ENCODE measurements at regions not wholly inside any gene's neighbourhood (a gene's known extent, or its start where the extent isn't known, plus 50 kb on each side); places are given as distances from the start of the nearest gene placed in this dataset.

DNA sequence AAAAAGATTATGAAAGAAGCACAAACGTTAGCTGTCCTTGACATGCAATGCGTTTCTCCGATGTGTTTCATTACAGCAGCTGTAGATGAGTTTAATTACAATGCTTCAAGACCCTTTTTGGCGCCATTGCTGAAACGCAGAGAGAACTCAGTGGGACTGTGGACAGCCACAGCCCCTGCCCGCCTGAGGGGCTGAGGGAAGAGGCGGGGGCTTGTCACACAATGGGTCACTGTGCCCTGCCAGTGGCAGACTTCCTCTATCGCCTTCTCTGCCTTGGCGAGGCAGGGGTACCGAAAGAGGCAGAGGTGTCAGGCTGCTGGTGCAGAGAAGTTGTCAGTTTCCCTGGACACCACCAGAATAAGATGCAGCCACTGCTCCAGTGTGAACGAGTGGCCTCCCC lies 252.0 kb downstream of the NR2F2 start:
- ChIA-PET CTCF (no interaction called here), POLR2A (no interaction called here)
- Histone ChIP-seq H3K4me3 (ENCODE audit: low read depth, low read length) (no peak overlapping the region), H3K36me3 (ENCODE audit: control insufficient read depth, insufficient read depth, low read length) (no peaks in the 10 kb centered on the region), H3K4me1 (no peaks in the 10 kb centered on the region), H3K9me3 (no peaks in the 10 kb centered on the region), H3K27me3 (replicated peaks; ENCODE audit: control insufficient read depth, insufficient read depth, low read length) (no peaks in the 10 kb centered on the region)
- TF ChIP-seq, protein P1, sequence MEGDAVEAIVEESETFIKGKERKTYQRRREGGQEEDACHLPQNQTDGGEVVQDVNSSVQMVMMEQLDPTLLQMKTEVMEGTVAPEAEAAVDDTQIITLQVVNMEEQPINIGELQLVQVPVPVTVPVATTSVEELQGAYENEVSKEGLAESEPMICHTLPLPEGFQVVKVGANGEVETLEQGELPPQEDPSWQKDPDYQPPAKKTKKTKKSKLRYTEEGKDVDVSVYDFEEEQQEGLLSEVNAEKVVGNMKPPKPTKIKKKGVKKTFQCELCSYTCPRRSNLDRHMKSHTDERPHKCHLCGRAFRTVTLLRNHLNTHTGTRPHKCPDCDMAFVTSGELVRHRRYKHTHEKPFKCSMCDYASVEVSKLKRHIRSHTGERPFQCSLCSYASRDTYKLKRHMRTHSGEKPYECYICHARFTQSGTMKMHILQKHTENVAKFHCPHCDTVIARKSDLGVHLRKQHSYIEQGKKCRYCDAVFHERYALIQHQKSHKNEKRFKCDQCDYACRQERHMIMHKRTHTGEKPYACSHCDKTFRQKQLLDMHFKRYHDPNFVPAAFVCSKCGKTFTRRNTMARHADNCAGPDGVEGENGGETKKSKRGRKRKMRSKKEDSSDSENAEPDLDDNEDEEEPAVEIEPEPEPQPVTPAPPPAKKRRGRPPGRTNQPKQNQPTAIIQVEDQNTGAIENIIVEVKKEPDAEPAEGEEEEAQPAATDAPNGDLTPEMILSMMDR (IDR thresholded peaks at IDR 0.05; ENCODE audit: insufficient read depth in 1 of 2, low read depth in 1 of 2, low read length in 1 of 2, severe bottlenecking in 1 of 2, unreplicated experiment in 1 of 2), result no peak
- H3K36me3 Mint-ChIP-seq (ENCODE audit: insufficient read depth, unreplicated experiment), result no peaks in the 10 kb centered on the region
- no peaks in the 10 kb centered on the region for H3K9me3 Mint-ChIP-seq (ENCODE audit: unreplicated experiment)
- H3K4me3 Mint-ChIP-seq (ENCODE audit: unreplicated experiment), result no peak overlapping the region
- no TSS peak for BruUV-seq (replicated peaks)
- no peak for DNase-seq
- H3K4me1 Mint-ChIP-seq (ENCODE audit: low read depth, unreplicated experiment), result no peaks in the 10 kb centered on the region
- intact Hi-C loops (cut with micrococcal nuclease; ENCODE audit: unreplicated experiment), result loop anchor here (10.0 kb wide), 1 partner anchor 652 kb away; no protein-coding TSS in a partner anchor
- H3K27me3 Mint-ChIP-seq (ENCODE audit: insufficient read depth, unreplicated experiment), result peaks cover 14% of the 10 kb centered on the region
- H3K27ac Mint-ChIP-seq (ENCODE audit: unreplicated experiment), result no peak overlapping the region

DNA sequence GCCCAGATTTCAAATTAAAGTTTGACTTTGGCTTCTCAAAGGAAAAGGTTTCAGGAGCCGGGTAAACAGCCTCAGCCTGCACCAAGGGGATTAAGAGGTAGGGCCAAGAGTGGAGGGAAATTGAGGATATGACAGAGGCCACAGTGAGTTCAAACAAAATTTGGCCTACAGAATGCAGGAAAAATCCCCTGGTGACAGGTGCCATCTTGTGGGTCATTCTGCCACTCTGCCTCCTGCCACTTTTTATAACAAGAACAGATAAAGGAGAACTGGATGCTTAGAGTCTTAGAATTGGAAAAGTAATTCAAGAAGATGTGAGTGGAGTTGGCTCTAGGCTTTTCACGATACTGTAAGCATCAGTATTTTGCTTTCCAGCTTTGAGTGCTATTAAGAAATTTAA lies 253.2 kb downstream of the NR2F2 start:
- H3K27me3 Mint-ChIP-seq (ENCODE audit: insufficient read depth, unreplicated experiment), result peaks cover 9% of the 10 kb centered on the region
- H3K9me3 Mint-ChIP-seq (ENCODE audit: unreplicated experiment), result no peaks in the 10 kb centered on the region
- Histone ChIP-seq H3K4me1 (no peaks in the 10 kb centered on the region), H3K4me3 (ENCODE audit: low read depth, low read length) (no peak overlapping the region), H3K36me3 (ENCODE audit: control insufficient read depth, insufficient read depth, low read length) (no peaks in the 10 kb centered on the region), H3K9me3 (no peaks in the 10 kb centered on the region), H3K27me3 (replicated peaks; ENCODE audit: control insufficient read depth, insufficient read depth, low read length) (no peaks in the 10 kb centered on the region)
- no peak overlapping the region for H3K27ac Mint-ChIP-seq (ENCODE audit: unreplicated experiment)
- no peaks in the 10 kb centered on the region for H3K4me1 Mint-ChIP-seq (ENCODE audit: low read depth, unreplicated experiment)
- BruUV-seq (replicated peaks), result no TSS peak
- POLR2A ChIA-PET, result no interaction called here
- no peak for DNase-seq
- CTCF ChIA-PET, result no interaction called here
- TF ChIP-seq, protein P1 (IDR thresholded peaks at IDR 0.05; ENCODE audit: insufficient read depth in 1 of 2, low read depth in 1 of 2, low read length in 1 of 2, severe bottlenecking in 1 of 2, unreplicated experiment in 1 of 2), result no peak
- H3K4me3 Mint-ChIP-seq (ENCODE audit: unreplicated experiment), result no peak overlapping the region
- intact Hi-C loops (cut with micrococcal nuclease; ENCODE audit: unreplicated experiment), result loop anchor here (2.0 to 10.0 kb wide), 2 partner anchors 227 to 651 kb away; no protein-coding TSS in a partner anchor
- H3K36me3 Mint-ChIP-seq (ENCODE audit: insufficient read depth, unreplicated experiment), result no peaks in the 10 kb centered on the region

DNA sequence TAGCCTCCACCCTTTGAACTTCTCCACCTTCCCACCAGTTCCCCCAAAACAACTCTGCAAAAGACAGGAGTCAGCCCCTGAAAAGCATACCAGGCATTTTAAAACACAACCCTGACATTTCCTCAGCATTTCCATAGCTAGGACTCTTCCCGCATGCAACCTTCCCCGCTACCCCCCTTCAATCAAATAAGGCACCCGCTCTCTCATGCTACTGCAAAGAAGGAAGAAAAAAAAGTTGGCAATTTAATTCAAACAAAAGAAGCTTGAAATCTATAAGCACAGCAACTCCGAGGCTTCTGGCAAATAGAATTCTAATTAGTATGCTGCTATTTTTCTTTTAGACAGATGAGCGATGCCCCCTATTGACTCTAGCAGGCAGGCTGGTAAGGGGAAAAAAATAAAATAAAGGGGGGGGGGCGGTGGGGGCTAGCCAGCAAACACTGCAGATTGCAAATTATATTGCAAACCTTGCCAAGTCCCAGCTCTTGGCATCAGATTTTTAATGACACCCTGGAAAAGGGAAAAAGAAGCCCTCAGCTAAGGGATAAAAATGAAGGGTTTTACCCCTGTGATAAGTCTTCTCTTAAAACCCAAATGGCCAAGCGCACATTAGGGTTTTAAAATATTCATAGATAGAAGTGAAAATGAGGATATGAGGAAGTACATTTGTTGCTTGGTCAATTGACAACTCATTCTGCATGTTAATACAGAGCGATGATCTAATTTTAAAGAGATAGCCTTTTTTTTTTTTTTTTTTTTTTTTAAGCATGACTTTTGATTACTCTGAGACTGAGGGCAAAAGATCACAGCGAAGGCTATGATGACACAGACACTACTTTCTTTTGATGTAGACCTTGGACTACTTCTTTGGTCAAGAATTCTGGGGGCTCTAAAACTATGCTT lies 255.2 kb downstream of the NR2F2 start:
- H3K36me3 ChIP-seq (ENCODE audit: control insufficient read depth, insufficient read depth, low read length), result no peaks in the 10 kb centered on the region
- H3K4me3 ChIP-seq (ENCODE audit: low read depth, low read length), result no peak overlapping the region
- Mint-ChIP-seq H3K9me3 (ENCODE audit: unreplicated experiment) (no peaks in the 10 kb centered on the region), H3K4me3 (ENCODE audit: unreplicated experiment) (no peak overlapping the region), H3K27ac (ENCODE audit: unreplicated experiment) (no peak overlapping the region), H3K36me3 (ENCODE audit: insufficient read depth, unreplicated experiment) (no peaks in the 10 kb centered on the region), H3K27me3 (ENCODE audit: insufficient read depth, unreplicated experiment) (peaks cover 8% of the 10 kb centered on the region), H3K4me1 (ENCODE audit: low read depth, unreplicated experiment) (no peaks in the 10 kb centered on the region)
- BruUV-seq (replicated peaks), result no TSS peak
- CTCF ChIA-PET, result interaction anchor here (0.6 to 1.0 kb wide), 4 partner anchors 44 to 511 kb away, joined by 3 to 7 read pairs (median 4); no protein-coding TSS in a partner anchor
- POLR2A ChIA-PET, result no interaction called here
- H3K27me3 ChIP-seq (replicated peaks; ENCODE audit: control insufficient read depth, insufficient read depth, low read length), result no peaks in the 10 kb centered on the region
- H3K4me1 ChIP-seq, result no peaks in the 10 kb centered on the region
- no peaks in the 10 kb centered on the region for H3K9me3 ChIP-seq
- intact Hi-C loops (cut with micrococcal nuclease; ENCODE audit: unreplicated experiment), result loop anchor here (2.0 to 10.0 kb wide), 3 partner anchors 229 to 823 kb away; no protein-coding TSS in a partner anchor
- TF ChIP-seq, protein P1 (IDR thresholded peaks at IDR 0.05; ENCODE audit: insufficient read depth in 1 of 2, low read depth in 1 of 2, low read length in 1 of 2, severe bottlenecking in 1 of 2, unreplicated experiment in 1 of 2), result peak; percentile 8 to 15
- no peak for DNase-seq
